Neural progenitor cell (in vitro differentiated cells): ENCODE measurements at regions not wholly inside any gene's neighbourhood (a gene's known extent, or its start where the extent isn't known, plus 50 kb on each side); places are given as distances from the start of the nearest gene placed in this dataset.
"Not testable (repeated sequence)": the region's sequence is repeated elsewhere in the genome, so short reads cannot be mapped to it uniquely, and the experiment has no call there.

Source experiments
- DNase-seq: peaks from one replicate; pipeline ENCODE4 v3.0.0-alpha.2; 2016; ENCODE audit warnings: low spot score
- H2AFZ ChIP-seq: fragments of 200-600 bp; sonication (generic); replicated peaks from 2 replicates; pipeline ENCODE4 v1.6.1; 2016; ENCODE audit warnings: antibody characterized with exemption
- H3F3A ChIP-seq: fragments of 200-600 bp; sonication (generic); 2 replicates; pipeline ENCODE4 v1.6.1; 2016; ENCODE audit warnings: antibody characterized with exemption, low read depth
- H3K27ac ChIP-seq: fragments of 200-600 bp; sonication (generic); 2 replicates; pipeline ENCODE4 v1.5.1; 2016; ENCODE audit warnings: mild to moderate bottlenecking
- H3K27me3 ChIP-seq: fragments of 200-600 bp; sonication (generic); 2 replicates; pipeline ENCODE4 v1.6.1; 2016; ENCODE audit warnings: mild to moderate bottlenecking, moderate library complexity
- H3K36me3 ChIP-seq: fragments of 200-600 bp; sonication (generic); 2 replicates; pipeline ENCODE4 v1.5.1; 2016
- H3K4me1 ChIP-seq: fragments of 200-600 bp; sonication (generic); 2 replicates; pipeline ENCODE4 v1.6.1; 2016; ENCODE audit warnings: mixed run types
- H3K4me2 ChIP-seq: fragments of 200-600 bp; sonication (generic); 2 replicates; pipeline ENCODE4 v1.6.1; 2016
- H3K4me3 ChIP-seq: fragments of 200-600 bp; sonication (generic); 2 replicates; pipeline ENCODE4 v1.5.1; 2016
- H3K79me2 ChIP-seq: fragments of 200-600 bp; sonication (generic); 2 replicates; pipeline ENCODE4 v1.6.1; 2016; ENCODE audit warnings: low read depth
- H3K9ac ChIP-seq: fragments of 200-600 bp; sonication (generic); 2 replicates; pipeline ENCODE4 v1.6.1; 2016
- H3K9me3 ChIP-seq: fragments of 200-600 bp; sonication (generic); 2 replicates; pipeline ENCODE4 v1.5.1; 2016; ENCODE audit warnings: low read depth
- H4K20me1 ChIP-seq: fragments of 200-600 bp; sonication (generic); 2 replicates; pipeline ENCODE4 v1.6.1; 2016; ENCODE audit warnings: low read depth
- H3K27ac Mint-ChIP-seq: 3 replicates; pipeline ENCODE4 v1.8.0; 2021; ENCODE audit warnings: mixed read lengths
- H3K27me3 Mint-ChIP-seq: 2 replicates; pipeline ENCODE4 v1.8.0; 2022; ENCODE audit warnings: low read depth, mild to moderate bottlenecking, inconsistent platforms, moderate library complexity, mixed read lengths; ENCODE audit not compliant: insufficient read depth
- H3K36me3 Mint-ChIP-seq: 3 replicates; pipeline ENCODE4 v1.8.0; 2021; ENCODE audit warnings: mixed read lengths
- H3K4me1 Mint-ChIP-seq: 3 replicates; pipeline ENCODE4 v1.8.0; 2021; ENCODE audit warnings: mixed read lengths
- H3K4me3 Mint-ChIP-seq: 3 replicates; pipeline ENCODE4 v1.8.0; 2021; ENCODE audit warnings: mild to moderate bottlenecking, moderate library complexity, mixed read lengths
- H3K9me3 Mint-ChIP-seq: 3 replicates; pipeline ENCODE4 v1.8.0; 2020; ENCODE audit warnings: mixed read lengths
- CTCF ChIP-seq: fragments of 200-600 bp; sonication (generic); IDR thresholded peaks from 2 replicates; pipeline ENCODE4 v1.5.1; 2017; ENCODE audit warnings: antibody characterized with exemption, mild to moderate bottlenecking
- EZH2 ChIP-seq: fragments of 200-600 bp; sonication (generic); IDR thresholded peaks from 2 replicates; pipeline ENCODE4 v1.6.1; 2017; ENCODE audit warnings: antibody characterized with exemption, mild to moderate bottlenecking, moderate library complexity
- EZH2phosphoT487 ChIP-seq: fragments of 200-600 bp; sonication (generic); IDR thresholded peaks from 2 replicates; pipeline ENCODE4 v1.6.1; 2017; ENCODE audit warnings: antibody characterized with exemption

- Histone ChIP-seq H3K79me2 (no peaks in the 10 kb centered on the region), H3F3A (peaks cover 4% of the 10 kb centered on the region), H3K4me1 (peaks cover 5% of the 10 kb centered on the region), H3K27ac (no peak overlapping the region), H2AFZ (no peak overlapping the region), H3K36me3 (no peaks in the 10 kb centered on the region), H3K4me2 (no peak overlapping the region), H4K20me1 (no peaks in the 10 kb centered on the region), H3K27me3 (no peaks in the 10 kb centered on the region), H3K9me3 (no peaks in the 10 kb centered on the region), H3K9ac (no peak overlapping the region), H3K4me3 (no peak overlapping the region)
- Mint-ChIP-seq H3K4me3 (no peak overlapping the region), H3K4me1 (peaks cover 3% of the 10 kb centered on the region), H3K27me3 (peaks cover 5% of the 10 kb centered on the region), H3K36me3 (no peaks in the 10 kb centered on the region), H3K27ac (peak overlapping the region; percentile 61), H3K9me3 (peaks cover 5% of the 10 kb centered on the region)
- no peak for DNase-seq
- TF ChIP-seq EZH2phosphoT487 (no peak), CTCF (no peak), EZH2 (no peak)
Measured at GRCh38 chr17:72192800-72193192, 72.0 kb downstream of the SOX9 start.

- Histone ChIP-seq H3K9me3 (no peaks in the 10 kb centered on the region), H3K4me2 (no peak overlapping the region), H3K9ac (no peak overlapping the region), H3K79me2 (no peaks in the 10 kb centered on the region), H3K36me3 (no peaks in the 10 kb centered on the region), H4K20me1 (no peaks in the 10 kb centered on the region), H3K27me3 (no peaks in the 10 kb centered on the region), H3K27ac (no peak overlapping the region), H3F3A (no peaks in the 10 kb centered on the region), H3K4me1 (no peaks in the 10 kb centered on the region), H3K4me3 (no peak overlapping the region), H2AFZ (no peak overlapping the region)
- TF ChIP-seq EZH2phosphoT487: no peak
- TF ChIP-seq CTCF: no peak
- no peak for TF ChIP-seq EZH2
- peaks cover 6% of the 10 kb centered on the region for H3K9me3 Mint-ChIP-seq
- H3K36me3 Mint-ChIP-seq: no peaks in the 10 kb centered on the region
- DNase-seq: no peak
- no peak overlapping the region for H3K4me3 Mint-ChIP-seq
- peaks cover 3% of the 10 kb centered on the region for H3K4me1 Mint-ChIP-seq
- H3K27me3 Mint-ChIP-seq: peaks cover 5% of the 10 kb centered on the region
- no peak overlapping the region for H3K27ac Mint-ChIP-seq
Measured at GRCh38 chr17:72193391-72194106, 72.7 kb downstream of the SOX9 start.

- H3K79me2 ChIP-seq, H3K4me1 Mint-ChIP-seq, H3K9ac ChIP-seq, H3K4me2 ChIP-seq, H3K9me3 Mint-ChIP-seq, H3K36me3 Mint-ChIP-seq, H2AFZ ChIP-seq, H3K4me3 Mint-ChIP-seq, H3F3A ChIP-seq, H3K36me3 ChIP-seq, H3K27ac Mint-ChIP-seq, DNase-seq, H3K27ac ChIP-seq, H3K27me3 ChIP-seq, H3K9me3 ChIP-seq, H3K27me3 Mint-ChIP-seq, H4K20me1 ChIP-seq, H3K4me3 ChIP-seq, H3K4me1 ChIP-seq: not testable (repeated sequence)
Measured at GRCh38 chr17:72194107-72194440, 73.3 kb downstream of the SOX9 start.

GRCh38 chr17:72199256-72199655 lies 78.4 kb downstream of the SOX9 start:
- Histone ChIP-seq H3K27ac (no peak overlapping the region), H4K20me1 (no peaks in the 10 kb centered on the region), H3F3A (peaks cover 3% of the 10 kb centered on the region), H3K9ac (no peak overlapping the region), H3K4me1 (peaks cover 3% of the 10 kb centered on the region), H3K9me3 (no peaks in the 10 kb centered on the region), H2AFZ (no peak overlapping the region), H3K4me3 (no peak overlapping the region), H3K79me2 (no peaks in the 10 kb centered on the region), H3K4me2 (no peak overlapping the region), H3K36me3 (no peaks in the 10 kb centered on the region), H3K27me3 (no peaks in the 10 kb centered on the region)
- H3K4me3 Mint-ChIP-seq: no peak overlapping the region
- no peak for TF ChIP-seq EZH2phosphoT487
- no peak for TF ChIP-seq EZH2
- no peak for TF ChIP-seq CTCF
- peaks cover 5% of the 10 kb centered on the region for H3K27me3 Mint-ChIP-seq
- no peak overlapping the region for H3K27ac Mint-ChIP-seq
- DNase-seq: no peak
- no peaks in the 10 kb centered on the region for H3K36me3 Mint-ChIP-seq
- peaks cover 1% of the 10 kb centered on the region for H3K4me1 Mint-ChIP-seq
- peaks cover 9% of the 10 kb centered on the region for H3K9me3 Mint-ChIP-seq
